Gastroesophageal sphincter (tissue), 4 donors: ENCODE measurements at regions not wholly inside any gene's neighbourhood (a gene's known extent, or its start where the extent isn't known, plus 50 kb on each side); places are given as distances from the start of the nearest gene placed in this dataset.

Source experiments
- ATAC-seq: fragments of 150-250 bp; one replicate; pipeline ENCODE4 v1.9.1; 2016; ENCODE audit warnings: mild to moderate bottlenecking, moderate library complexity
- H3K27ac ChIP-seq, 4 donors: fragments of 200-600 bp; sonication (generic) in 3 of 4; 1 replicate in 3 of 4; 2 replicates in 1 of 4; pipeline ENCODE4 v1.5.1; 2016 to 2019
- H3K27me3 ChIP-seq: fragments of 200-600 bp; sonication (generic); one replicate; pipeline ENCODE4 v1.5.1; 2019
- H3K36me3 ChIP-seq, 2 donors: fragments of 200-600 bp; sonication (generic); one replicate each; pipeline ENCODE4 v1.5.1; 2019; ENCODE audit warnings: control low read depth in 1 of 2
- H3K4me1 ChIP-seq, 3 donors: fragments of 200-600 bp; sonication (generic); 1 replicate in 2 of 3; 2 replicates in 1 of 3; pipeline ENCODE4 v1.5.1; 2016 to 2019; ENCODE audit warnings: control low read depth in 2 of 3
- H3K4me3 ChIP-seq, 2 donors: fragments of 200-600 bp; sonication (generic); one replicate each; pipeline ENCODE4 v1.5.1; 2019; ENCODE audit warnings: mild to moderate bottlenecking in 1 of 2, moderate library complexity in 1 of 2
- H3K9me3 ChIP-seq, 3 donors: fragments of 200-600 bp; sonication (generic); one replicate each; pipeline ENCODE4 v1.5.1; 2017 to 2019; ENCODE audit warnings: control low read depth in 2 of 3
- EP300 ChIP-seq: sonication (generic); formaldehyde crosslinking; IDR thresholded peaks from one replicate; pipeline ENCODE4 v1.6.1; 2017; ENCODE audit warnings: antibody characterized with exemption, mild to moderate bottlenecking
- POLR2A ChIP-seq, 2 donors: fragments of 450-650 bp; IDR thresholded peaks; one replicate each; pipeline ENCODE4 v1.6.1; 2017; ENCODE audit warnings: antibody characterized with exemption in 2 of 2, mild to moderate bottlenecking in 2 of 2, moderate library complexity in 1 of 2
- POLR2AphosphoS5 ChIP-seq: sonication (generic); formaldehyde crosslinking; IDR thresholded peaks from one replicate; pipeline ENCODE4 v1.6.1; 2017; ENCODE audit warnings: antibody characterized with exemption
- WGBS, 2 donors: methylation state at CpG; one replicate each; pipeline ENCODE4 v1.1.5; 2018; ENCODE audit warnings: low coverage in 1 of 2; 5-methylcytosine and 5-hydroxymethylcytosine counted together
- TF ChIP-seq, protein P1 (sequence below), 4 experiments: fragments of 200-600 bp in 2 of 4; fragments of 450-650 bp in 2 of 4; sonication (generic) in 1 of 4; IDR thresholded peaks; one replicate each; pipeline ENCODE4 v1.5.1; 2017 to 2019; ENCODE audit warnings: antibody characterized with exemption in 4 of 4, mild to moderate bottlenecking in 2 of 4, moderate library complexity in 2 of 4

DNA sequence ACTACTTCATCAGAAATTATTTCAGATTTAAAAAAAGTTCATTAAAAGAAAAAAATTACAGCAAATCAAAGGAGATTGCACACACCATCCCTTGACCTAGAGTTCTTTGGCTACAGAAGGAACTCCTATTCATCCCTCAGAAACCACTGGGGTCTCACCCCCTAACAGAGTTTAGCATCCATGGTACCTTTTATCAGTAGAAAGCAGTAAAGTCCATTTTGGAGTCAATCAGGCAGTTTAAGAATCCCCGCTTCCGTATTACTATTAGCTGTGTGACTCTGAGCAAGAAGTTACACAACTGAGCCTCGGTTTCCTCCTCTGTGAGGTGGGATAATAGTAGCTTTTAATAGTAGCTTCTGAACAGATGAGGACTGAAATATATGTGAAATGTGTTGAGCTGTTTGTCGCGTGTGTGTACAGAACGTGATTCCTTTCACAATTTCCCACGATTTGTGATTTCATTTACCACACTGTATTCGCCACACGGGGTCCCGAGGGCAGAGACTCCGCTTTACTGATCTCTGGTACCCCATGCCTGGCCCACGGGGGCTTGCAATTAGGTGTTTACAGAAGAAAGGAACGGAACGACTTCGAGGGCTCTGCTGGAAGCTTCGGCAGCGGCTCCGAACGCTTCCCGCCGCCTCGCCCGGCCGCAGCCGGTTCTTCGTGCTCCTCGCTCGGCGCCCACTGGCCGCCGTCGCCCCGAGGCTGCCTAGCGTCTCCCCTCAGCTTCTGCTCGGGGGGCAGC lies 72.5 kb upstream of the ZBED5 start:
- no peaks in the 10 kb centered on the region for H3K36me3 ChIP-seq
- ATAC-seq, result peak; percentile 9
- TF ChIP-seq POLR2AphosphoS5, result no peak
- TF ChIP-seq, protein P1, sequence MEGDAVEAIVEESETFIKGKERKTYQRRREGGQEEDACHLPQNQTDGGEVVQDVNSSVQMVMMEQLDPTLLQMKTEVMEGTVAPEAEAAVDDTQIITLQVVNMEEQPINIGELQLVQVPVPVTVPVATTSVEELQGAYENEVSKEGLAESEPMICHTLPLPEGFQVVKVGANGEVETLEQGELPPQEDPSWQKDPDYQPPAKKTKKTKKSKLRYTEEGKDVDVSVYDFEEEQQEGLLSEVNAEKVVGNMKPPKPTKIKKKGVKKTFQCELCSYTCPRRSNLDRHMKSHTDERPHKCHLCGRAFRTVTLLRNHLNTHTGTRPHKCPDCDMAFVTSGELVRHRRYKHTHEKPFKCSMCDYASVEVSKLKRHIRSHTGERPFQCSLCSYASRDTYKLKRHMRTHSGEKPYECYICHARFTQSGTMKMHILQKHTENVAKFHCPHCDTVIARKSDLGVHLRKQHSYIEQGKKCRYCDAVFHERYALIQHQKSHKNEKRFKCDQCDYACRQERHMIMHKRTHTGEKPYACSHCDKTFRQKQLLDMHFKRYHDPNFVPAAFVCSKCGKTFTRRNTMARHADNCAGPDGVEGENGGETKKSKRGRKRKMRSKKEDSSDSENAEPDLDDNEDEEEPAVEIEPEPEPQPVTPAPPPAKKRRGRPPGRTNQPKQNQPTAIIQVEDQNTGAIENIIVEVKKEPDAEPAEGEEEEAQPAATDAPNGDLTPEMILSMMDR (IDR thresholded peaks at IDR 0.05), result peak in 2 of 4 experiments; percentile 8 to 17
- H3K27ac ChIP-seq, result peak overlapping the region; percentile 78 to 98 (median 96)
- H3K4me3 ChIP-seq, result peak overlapping the region; percentile 64 to 68
- H3K9me3 ChIP-seq, result no peaks in the 10 kb centered on the region
- WGBS, 2 donors, result 18 to 23% methylated on average over 7 of the region's 35 CpGs
- H3K27me3 ChIP-seq, result no peaks in the 10 kb centered on the region
- peaks cover 0 to 61% (median 10%) of the 10 kb centered on the region in 3 donors for H3K4me1 ChIP-seq

DNA sequence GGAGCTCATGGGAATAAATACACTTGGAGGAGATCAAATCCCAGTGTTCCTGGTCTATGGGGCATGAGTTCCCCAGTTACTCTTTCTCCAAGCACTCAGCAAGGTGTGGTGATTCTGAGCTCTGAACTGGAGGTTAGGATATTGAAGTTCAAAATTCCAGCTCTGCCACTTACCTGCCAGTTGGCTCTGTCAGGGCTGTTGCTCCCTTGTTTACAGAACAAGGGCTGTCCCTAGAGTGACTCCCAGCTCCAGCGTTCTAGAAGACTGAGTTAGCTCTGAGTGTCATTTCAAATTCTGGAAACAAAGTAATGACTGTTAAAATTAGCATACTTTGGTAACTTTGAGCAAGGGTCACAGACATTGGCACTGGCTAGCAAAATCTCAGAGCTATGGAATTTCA lies 69.7 kb upstream of the ZBED5 start:
- peak overlapping the region in 1 of 4 donors; percentile 3 for H3K27ac ChIP-seq
- H3K27me3 ChIP-seq, result no peaks in the 10 kb centered on the region
- WGBS, 2 donors, result 11% methylated on average over 1 of the region's 1 CpG; no CpG with 5 or more reads in 1 of the 2 donors
- ATAC-seq, result no peak
- no peak overlapping the region for H3K4me3 ChIP-seq
- peaks cover 0 to 36% (median 6%) of the 10 kb centered on the region in 3 donors for H3K4me1 ChIP-seq
- no peaks in the 10 kb centered on the region for H3K36me3 ChIP-seq
- TF ChIP-seq, protein P1 (IDR thresholded peaks at IDR 0.05), result no peak
- no peaks in the 10 kb centered on the region for H3K9me3 ChIP-seq

DNA sequence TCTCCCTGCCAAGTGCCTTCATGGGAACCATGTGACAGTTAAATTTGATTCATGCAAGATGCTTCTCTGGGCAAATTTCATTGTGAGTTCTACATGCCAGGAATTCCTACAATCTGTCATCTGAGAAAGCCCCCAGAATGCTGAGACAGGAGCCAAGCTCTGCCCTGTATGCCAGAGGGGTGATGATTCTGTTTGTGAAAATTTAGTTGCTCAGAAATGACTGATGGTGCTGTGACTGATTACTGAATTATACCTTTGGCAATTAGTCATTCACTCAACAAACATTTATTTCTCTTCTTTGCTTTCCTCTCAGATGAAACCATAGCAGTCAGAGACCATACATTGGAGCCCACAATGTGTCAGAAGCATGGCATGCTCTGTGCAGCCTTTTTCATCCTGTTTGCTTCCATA lies 69.0 kb upstream of the ZBED5 start:
- Histone ChIP-seq H3K4me1 (peaks cover 0 to 29% (median under 1%) of the 10 kb centered on the region in 3 donors), H3K9me3 (no peaks in the 10 kb centered on the region), H3K27me3 (no peaks in the 10 kb centered on the region), H3K27ac (no peak overlapping the region), H3K4me3 (no peak overlapping the region), H3K36me3 (no peaks in the 10 kb centered on the region)
- no peak for ATAC-seq
- TF ChIP-seq, protein P1 (IDR thresholded peaks at IDR 0.05), result no peak
- TF ChIP-seq EP300, result no peak
- TF ChIP-seq POLR2A (IDR thresholded peaks at IDR 0.05), result no peak

GRCh38 chr11:10925149-10925926 lies 67.5 kb upstream of the ZBED5 start:
- H3K27ac ChIP-seq, result no peak overlapping the region
- H3K27me3 ChIP-seq, result no peaks in the 10 kb centered on the region
- WGBS, 2 donors, result 67 to 84% methylated on average over 1 to 6 of the region's 6 CpGs
- no peaks in the 10 kb centered on the region for H3K9me3 ChIP-seq
- ATAC-seq, result no peak
- TF ChIP-seq, protein P1 (IDR thresholded peaks at IDR 0.05), result no peak
- no peak for TF ChIP-seq POLR2A (IDR thresholded peaks at IDR 0.05)
- H3K4me1 ChIP-seq, result peaks cover 0 to 24% (median 0%) of the 10 kb centered on the region in 3 donors
- H3K4me3 ChIP-seq, result no peak overlapping the region
- H3K36me3 ChIP-seq, result no peaks in the 10 kb centered on the region

DNA sequence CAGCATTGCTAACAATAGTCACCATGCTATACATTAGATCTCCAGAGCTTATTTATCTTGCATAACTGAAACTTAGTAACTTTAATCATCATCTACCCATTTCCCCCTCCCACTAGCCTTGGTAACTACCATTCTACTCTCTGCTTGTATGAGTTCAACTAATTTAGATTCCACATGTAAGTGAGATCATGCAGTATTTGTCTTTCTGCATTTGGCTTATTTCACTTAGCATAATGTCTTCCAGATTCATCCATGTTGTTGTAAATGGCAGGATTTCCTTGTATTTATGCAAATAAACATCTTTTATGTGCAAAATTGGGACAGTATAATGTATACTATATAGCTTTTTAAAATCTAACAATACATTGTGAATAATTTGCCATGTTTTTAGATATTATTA lies 66.0 kb upstream of the ZBED5 start:
- H3K27ac ChIP-seq, result no peak overlapping the region
- H3K36me3 ChIP-seq, result no peaks in the 10 kb centered on the region
- TF ChIP-seq POLR2AphosphoS5, result no peak
- TF ChIP-seq POLR2A (IDR thresholded peaks at IDR 0.05), result no peak
- TF ChIP-seq, protein P1 (IDR thresholded peaks at IDR 0.05), result no peak
- no peak for TF ChIP-seq EP300
- no peak overlapping the region for H3K4me3 ChIP-seq
- no peak for ATAC-seq
- H3K9me3 ChIP-seq, result no peaks in the 10 kb centered on the region
- peaks cover 0 to 17% (median 0%) of the 10 kb centered on the region in 3 donors for H3K4me1 ChIP-seq
- no peaks in the 10 kb centered on the region for H3K27me3 ChIP-seq
